GM21529 (cell line): ENCODE measurements at regions not wholly inside any gene's neighbourhood (a gene's known extent, or its start where the extent isn't known, plus 50 kb on each side); places are given as distances from the start of the nearest gene placed in this dataset.
"Not testable (repeated sequence)": the region's sequence is repeated elsewhere in the genome, so short reads cannot be mapped to it uniquely, and the experiment has no call there.

Source experiments
- ATAC-seq: cut with Tn5 transposase; IDR thresholded peaks from one replicate; pipeline ENCODE4 v1.9.1; 2021; ENCODE audit not compliant: unreplicated experiment

DNA sequence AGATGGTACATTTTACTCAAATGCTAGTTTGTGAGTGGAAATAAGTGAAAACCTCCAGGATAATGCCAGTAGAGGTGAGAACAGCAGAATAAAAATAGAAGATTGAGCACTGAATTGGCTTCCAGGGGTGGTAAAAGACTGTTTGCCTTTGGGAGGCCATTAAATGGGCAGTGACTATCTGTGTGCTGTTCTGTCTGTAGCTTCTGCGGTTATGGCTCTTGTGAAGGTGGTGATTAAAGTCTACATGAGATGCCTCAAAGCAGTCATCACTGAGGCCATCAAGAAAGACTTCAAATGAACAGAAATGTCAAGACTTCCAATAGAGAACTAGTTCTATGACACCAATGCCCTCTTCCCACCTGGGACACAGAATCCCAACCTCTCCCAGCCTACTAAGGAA lies 108.8 kb downstream of the EFHB start:
- ATAC-seq, result no peak

DNA sequence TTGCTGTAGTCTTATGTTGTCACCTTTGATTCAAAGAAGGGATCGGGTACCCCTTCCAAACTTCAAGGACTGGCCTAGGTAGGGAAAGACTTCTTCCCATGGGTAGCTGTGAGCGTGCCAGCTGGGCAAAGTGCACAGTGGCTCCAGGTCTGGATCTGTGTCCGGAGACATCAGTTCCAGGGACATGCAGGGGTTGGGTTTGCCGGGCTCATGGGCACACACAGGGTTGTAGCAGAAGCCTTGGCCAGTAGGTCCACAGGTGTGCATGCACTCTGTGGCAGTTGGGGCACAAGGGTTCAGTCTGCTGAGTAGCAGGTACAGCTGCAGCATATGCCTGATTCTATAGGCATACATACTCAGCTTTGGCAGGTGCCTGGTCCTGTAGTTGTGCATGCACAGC lies 111.2 kb downstream of the EFHB start:
- no peak for ATAC-seq

DNA sequence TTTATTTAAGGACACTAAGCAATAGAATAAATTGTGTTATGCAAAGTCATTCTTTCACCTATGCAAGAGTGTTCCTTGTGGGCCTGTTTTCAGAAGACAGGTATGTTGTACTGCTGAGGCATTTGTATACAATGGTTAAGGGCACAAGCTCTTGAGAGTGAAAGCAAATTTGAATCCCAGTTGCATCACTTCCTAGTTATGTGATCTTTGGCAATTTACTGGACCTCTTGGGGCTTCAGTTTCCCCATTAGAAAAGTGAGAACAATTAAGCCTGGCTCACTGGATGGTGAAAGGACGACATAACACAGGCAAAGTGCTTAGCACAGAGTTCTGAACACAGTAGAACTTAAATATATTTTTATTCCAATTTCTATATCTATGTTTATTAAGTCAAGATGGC lies 117.4 kb downstream of the EFHB start:
- ATAC-seq, result no peak

DNA sequence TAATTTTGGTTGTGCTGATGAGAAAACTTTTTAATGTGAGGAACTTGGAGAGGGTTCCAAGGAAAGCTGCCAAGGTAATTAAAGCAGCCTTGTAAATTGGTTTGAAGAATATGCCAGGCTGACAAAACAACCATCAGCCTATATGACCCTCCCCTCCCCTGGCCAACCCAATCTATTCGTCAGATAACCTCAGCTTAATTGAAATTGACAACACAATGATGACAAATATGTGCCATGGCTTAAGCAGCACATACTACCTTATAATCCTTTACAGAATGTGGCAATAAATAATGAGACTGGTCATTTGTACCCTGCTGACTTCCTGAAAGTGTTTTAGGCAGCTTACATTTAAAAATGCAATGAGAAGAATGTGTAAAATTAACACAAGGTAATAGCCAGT lies 118.2 kb downstream of the EFHB start:
- no peak for ATAC-seq

DNA sequence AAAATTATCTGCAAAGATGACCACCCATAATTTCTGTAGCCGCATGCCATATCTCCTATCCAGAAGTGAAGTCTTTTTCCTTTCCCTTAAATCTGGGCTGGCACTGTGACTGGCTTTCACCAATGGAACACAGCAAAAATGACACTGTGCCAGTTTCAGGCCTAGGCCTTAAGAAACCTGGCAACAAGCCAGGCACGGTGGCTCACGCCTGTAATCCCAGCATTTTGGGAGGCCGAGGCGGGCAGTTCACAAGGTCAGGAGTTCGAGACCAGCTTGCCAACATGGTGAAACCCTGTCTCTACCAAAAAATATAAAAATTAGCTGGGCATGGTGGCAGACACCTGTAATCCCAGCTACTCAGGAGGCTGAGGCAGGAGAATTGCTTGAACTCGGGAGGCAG lies 120.3 kb downstream of the EFHB start:
- ATAC-seq, result not testable (repeated sequence)

DNA sequence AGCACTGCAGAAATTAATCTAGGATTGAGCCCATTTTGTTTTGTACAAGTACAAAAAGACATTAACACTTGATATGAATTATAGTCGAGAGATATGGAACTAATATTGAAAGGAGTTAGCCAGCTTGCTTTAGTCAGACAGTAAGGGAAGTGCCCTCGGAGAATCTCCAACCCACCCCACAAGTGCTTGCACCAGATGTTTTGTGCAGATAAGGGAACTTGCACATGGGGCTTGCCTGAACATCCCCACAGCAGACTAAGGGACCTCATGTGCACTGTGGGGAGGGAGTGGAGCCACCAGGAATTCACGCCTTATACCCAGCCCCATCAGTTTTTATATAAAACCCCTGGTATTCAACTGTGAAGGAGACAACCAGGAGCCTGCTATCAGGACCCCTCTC lies 122.3 kb downstream of the EFHB start:
- ATAC-seq, result no peak

DNA sequence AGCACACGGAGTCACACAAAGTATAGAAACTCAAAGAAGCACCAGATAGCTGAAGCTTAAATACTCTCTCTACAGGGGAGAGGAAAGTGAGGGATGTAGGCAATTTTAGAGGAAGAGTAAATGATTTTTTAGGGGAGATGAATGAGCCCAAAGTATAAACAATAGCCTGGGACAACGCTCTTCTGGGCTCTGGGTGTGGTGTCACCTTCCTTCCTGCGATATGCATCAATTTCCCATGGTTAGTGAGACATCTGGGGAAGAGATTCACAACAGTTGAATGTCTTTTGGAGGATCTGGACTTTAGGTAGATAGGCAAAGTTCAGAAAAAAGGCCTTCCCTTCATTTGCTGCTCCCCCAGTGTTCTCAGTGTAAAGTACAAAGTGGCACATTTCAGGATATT lies 125.2 kb downstream of the EFHB start:
- no peak for ATAC-seq

DNA sequence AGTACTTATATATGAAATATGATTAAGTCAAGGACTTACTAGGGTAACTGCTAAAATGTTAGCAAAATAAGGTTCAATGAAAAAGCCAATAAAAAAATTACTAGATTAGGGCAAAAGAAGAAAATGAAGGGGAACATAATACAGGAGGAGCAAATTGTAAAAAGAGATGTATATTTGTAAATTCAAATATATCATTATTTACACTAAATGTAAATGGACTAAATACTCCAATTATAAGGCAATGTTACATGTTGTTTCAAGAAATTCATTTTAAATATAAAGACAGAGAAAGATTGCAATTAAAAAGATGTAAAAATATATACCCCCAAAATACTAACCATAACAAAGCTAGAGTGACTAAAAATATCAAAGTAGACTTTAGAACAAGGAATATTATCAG lies 134.1 kb downstream of the EFHB start:
- ATAC-seq, result no peak

DNA sequence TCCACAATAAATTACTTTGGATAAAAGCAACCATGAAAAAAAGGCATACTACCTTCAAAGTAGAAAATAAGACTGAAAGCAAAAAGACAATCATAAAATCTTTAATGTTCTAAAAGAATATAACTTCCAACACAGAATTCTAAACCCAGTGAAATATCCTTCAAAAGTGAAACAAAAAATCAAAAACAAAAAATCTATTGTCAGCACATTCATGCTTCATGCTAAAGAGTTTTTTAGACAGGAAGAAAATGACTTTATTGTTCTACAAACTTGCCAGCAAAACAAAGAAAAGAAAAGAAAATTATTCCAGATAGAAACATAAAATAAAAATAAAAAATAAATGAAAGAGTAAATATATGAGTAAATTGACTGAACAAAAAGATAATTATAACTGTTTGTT lies 134.9 kb downstream of the EFHB start:
- ATAC-seq, result no peak

DNA sequence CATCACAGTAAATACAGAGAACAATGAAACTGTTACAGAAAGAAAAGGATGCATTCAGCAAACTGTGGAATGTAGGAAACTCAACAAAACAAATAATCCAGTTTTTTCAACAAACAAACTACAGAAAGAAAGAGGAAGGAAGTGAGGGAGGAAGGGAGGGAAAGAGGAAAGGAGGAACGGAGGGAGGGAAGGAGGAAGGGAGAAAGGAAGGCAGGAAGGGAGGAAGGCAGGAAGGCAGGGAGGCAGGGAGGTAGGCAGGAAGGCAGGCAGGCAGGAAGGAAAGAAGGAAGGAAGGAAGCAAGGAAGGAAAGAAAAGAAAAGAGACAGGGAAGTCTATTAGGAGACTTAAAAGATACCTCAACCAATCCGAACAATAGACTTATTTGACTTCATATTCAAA lies 135.7 kb downstream of the EFHB start:
- no peak for ATAC-seq

DNA sequence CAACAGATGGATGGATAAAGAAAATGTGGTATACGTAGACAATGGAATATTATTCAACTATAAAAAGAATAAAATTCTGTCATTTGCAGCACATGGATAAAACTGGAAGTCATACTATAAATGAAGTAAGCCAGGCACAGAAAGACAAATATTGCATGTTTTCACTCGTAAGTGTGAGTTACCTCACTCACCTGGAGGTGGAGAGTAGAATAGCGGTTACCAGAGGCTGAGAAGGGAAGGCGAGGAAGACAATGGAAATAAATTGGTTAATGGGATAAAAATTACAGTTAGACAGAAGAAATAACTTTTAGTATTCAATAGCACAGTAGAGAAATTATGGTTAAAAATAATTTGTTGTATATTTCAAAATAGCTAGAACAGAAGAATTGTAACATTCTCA lies 141.6 kb downstream of the EFHB start:
- ATAC-seq, result no peak

DNA sequence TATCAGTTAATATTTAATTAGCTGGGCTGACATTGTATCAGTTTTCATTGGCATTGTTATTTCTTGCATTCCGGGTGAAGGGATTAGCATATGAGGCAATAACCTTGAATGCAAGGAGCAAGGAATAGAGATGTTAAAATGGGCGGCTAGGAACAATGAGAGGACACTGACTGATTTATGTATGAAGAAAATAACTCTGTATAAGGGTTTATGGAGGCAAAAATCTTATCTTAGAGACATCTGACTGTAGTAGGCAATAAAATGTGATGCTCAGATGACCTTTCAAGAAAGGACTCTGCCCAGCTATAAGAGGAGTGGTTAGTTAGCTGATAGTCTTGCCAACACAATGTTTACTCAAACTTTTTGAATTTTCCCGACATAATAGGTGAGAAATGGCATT lies 158.3 kb downstream of the EFHB start:
- no peak for ATAC-seq

DNA sequence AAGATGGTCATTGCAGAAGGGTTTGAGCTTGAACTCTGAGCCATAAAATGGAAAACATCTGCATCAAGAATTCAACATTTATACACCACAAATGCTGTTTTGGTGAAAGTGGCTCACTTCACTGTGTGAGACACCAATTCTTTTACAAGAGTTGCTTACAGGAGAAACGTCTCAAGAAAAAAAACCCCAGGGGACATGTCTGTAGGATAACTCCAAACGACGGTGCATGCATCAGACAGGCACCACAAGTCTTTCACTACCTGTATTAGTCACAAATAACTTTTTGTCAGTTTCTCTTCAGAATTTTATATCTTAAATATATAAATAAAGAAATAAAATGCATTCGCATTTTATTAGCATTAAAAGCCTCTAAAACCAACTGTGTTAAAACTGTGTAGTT lies 164.3 kb downstream of the EFHB start:
- no peak for ATAC-seq

DNA sequence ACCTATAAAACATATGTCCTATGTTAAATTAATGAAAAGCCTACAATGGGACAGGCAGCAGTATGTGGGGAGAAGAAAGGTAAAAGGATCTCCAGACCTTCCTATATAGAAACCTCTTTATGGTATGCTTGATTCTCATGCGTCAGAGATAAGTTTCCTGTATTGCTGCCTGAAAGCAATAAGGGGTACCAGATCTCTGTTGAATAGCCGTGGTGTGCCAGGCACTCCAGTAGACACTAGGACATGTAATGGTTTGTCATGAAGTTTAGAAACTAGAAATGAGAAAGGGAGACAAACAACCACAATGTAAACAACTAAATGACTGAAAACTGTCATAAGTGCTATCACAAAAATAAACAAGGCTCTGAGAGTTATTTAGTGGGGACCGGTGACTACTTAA lies 168.1 kb downstream of the EFHB start:
- ATAC-seq, result no peak

DNA sequence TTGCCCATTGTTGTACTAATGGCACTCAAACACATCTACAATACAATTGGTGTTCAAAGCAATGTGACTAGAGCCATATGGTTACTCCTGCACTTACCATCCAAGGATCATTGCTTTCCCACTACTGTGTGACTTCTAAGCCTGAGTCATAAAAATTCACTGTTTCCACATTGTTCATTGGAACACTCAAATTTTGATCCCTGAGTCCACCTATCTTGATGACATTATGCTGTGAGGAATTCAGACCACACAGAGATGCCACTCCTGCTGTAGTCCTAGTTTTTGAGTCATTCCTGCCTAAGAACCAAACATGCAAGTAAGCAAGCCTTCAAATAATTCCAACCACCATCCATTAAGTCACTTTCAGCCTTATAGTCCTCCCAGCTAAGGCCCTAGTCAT lies 176.2 kb downstream of the EFHB start:
- no peak for ATAC-seq

DNA sequence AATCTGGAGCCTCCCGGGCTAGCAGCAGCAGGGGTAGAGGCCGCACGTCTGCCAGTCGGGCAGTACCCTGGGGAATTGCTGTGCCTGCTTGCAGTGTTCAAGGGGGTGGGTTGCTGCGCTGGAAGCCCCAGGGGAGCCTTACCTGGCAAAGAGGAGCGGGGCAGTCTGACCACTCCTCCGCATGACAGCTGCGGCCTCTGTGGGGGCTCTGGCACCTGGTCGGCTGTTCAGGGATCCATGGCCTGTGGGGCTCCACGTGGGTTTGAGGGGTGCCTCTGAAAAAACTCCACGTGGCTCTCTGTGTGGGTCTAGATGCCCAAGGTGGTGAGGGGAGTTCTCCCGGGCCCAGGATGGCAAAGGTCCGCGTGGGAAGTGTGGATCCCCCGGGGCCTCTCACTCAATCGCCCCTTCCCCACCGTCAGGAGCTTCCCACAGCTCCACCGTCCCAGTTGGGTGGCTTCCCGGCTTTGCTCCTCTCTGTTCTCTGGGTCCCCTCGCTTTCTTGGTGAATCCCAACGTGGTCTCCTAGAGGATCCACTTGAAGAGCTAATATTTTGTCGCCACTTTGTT lies 184.5 kb downstream of the EFHB start:
- ATAC-seq, result no peak

DNA sequence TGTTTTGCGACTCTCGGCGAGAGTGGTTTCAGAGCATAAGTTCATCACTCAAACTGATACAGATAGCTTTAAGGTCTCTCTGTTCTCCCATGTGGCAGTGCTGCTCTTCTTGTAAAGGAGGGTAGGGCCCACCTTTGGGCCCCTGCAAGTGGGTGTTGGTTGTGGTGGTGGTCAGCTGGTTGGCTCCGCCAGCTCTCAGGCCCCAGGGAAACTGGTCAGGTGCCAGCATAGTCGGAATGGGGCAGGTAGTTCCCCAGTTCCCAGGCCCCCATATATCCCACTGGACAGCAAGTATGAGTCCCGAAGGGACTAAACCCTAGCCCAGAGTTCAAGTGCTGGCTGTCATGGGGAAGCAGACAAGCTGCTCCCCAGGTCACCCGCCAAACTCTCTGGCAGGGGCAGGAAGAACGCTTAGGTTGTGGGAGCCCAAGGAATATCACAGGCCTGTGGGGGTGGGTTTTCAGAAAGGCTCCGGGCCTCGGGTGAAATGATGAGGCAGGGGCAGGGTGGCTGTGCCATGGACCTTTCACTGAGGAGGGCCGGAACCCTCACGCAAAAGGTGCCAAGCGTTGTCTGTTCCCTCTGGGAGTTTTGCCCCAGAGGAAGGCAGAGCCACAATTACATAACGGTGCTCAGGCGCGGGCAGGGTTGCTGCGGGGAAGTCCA lies 185.1 kb downstream of the EFHB start:
- no peak for ATAC-seq

DNA sequence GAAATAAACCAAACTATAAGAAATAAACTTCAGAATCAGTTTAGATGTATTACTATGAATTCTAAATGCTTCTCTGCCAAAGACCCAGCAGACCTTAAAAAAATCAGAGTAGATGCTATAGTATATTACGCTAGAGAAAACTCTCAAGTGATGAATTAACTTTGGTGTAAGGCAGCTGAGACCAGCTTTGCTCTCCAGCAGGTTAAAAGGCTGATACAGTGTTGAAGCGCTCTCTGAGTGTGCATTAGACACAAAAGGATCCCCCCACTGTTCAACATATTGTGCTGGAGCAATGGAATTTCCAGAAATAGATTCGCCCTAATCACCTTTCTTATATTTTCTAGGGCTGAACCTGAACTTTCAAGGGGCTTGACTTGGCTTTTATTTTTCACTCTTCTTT lies 190.0 kb downstream of the EFHB start:
- no peak for ATAC-seq

DNA sequence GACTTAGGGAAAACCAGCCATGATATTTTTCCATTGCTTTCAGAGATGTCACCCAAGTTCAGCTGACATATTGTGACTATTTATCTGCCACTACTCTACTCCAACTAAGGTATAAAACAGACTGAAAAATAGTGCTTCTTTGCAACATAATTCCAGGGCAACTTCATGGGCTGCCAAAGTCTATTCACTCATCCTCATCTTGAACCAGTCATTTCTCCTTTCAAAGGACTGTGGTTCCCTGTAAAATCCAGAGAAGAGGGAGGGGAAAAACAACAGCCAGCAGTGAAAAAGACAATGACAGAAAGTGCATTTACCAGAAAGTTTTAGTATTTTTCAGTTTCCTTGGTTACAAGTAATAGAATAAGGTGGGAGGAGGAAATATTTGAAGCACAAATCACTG lies 191.1 kb downstream of the EFHB start:
- ATAC-seq, result no peak

DNA sequence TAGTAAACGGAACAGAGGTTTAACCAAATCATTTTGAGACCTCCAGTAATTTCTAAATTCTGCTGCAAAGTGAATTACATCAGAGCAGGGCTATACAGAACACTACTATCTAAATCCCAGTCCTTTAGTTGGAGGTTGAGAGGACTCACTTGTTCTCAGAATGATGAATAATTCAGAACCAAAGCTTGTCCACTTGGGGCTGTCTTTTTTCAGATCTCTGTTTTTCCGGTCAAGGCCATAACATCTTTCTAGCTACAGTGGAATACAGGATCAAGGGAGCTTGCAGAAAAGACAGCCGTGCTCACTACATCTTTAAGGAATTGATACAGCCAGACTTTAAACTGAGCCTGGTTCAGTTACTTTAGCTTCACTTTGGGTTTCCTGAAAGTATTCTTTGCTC lies 194.5 kb downstream of the EFHB start:
- no peak for ATAC-seq

DNA sequence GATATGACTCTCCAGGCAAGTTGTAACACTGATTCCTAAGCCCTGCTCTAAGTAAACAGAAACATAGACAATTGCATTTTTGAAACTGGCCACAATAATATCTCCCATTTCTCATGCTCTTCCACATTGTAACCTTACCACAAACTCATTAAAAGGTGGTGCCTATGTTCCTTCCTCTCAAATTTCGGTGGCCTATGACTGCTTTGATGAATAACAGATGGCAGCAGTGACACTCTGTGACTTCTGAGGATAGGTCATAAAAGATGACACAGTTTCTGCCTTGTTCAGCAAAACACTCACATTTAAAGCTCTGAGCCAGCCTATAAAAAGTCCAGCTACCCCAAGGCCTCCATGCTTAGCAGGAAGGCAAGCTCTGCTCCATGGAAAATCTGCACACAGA lies 195.2 kb downstream of the EFHB start:
- ATAC-seq, result no peak

DNA sequence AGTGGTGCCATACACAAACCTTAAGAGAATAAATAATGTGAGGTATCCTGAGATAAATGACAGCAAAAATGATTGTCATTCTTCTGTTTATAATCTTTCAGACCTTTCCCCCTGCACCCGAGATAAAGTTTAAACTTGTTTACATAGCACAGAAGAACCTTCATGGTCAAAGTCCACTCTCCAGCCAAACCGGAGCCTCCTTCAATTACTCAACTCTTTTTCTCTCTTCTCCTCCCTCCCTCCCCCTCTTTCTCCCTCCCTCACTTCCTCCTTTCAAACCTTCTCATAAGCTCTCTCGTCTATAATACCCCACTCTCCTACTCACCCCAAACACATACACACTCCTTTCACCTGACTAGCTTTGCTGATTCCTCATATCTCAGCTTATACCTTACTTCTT lies 198.9 kb downstream of the EFHB start:
- no peak for ATAC-seq

DNA sequence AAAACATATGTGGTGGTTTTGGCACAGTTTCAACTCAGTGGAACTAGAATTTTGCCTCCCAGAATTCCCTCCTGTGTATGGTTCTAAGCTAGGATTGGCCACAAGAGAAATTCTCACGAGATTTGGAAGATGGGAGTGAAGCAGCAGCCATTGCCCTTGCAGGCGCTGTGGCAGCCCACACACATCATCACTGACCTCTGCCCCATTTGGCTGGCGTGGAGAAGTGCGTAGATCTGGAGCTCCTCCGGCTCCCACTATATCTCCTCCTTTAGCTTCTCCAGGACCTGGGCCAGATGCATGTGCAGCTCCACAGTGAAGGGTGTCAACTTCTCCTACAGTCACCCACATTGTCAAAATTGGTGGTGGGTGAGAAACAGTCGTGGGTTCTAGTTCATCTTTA lies 199.6 kb downstream of the EFHB start:
- ATAC-seq, result no peak
